GM19397 (cell line): ENCODE measurements at regions not wholly inside any gene's neighbourhood (a gene's known extent, or its start where the extent isn't known, plus 50 kb on each side); places are given as distances from the start of the nearest gene placed in this dataset.

Source experiments
- ATAC-seq: cut with Tn5 transposase; IDR thresholded peaks from one replicate; pipeline ENCODE4 v1.9.1; 2021; ENCODE audit warnings: mild to moderate bottlenecking, moderate library complexity; ENCODE audit not compliant: unreplicated experiment

DNA sequence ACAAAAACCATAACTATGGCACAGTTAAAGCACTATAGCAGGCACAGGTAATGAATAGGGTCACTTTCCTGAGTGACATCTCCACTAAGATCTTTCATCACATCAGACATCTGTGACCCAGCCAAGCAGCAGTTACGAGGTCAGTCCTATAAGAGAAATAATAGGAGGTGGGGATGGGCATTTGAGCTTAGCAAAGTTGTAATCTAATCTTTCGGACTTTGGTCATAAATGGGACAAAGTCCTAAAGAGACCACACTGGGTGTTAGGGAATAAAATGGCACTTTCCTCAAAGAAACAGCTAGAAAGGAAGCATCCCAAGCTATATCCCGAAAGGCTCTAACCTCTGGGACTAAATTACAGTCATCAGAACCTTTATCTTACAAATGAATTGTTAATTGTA lies 432.2 kb downstream of the PIK3R1 start:
- no peak for ATAC-seq

DNA sequence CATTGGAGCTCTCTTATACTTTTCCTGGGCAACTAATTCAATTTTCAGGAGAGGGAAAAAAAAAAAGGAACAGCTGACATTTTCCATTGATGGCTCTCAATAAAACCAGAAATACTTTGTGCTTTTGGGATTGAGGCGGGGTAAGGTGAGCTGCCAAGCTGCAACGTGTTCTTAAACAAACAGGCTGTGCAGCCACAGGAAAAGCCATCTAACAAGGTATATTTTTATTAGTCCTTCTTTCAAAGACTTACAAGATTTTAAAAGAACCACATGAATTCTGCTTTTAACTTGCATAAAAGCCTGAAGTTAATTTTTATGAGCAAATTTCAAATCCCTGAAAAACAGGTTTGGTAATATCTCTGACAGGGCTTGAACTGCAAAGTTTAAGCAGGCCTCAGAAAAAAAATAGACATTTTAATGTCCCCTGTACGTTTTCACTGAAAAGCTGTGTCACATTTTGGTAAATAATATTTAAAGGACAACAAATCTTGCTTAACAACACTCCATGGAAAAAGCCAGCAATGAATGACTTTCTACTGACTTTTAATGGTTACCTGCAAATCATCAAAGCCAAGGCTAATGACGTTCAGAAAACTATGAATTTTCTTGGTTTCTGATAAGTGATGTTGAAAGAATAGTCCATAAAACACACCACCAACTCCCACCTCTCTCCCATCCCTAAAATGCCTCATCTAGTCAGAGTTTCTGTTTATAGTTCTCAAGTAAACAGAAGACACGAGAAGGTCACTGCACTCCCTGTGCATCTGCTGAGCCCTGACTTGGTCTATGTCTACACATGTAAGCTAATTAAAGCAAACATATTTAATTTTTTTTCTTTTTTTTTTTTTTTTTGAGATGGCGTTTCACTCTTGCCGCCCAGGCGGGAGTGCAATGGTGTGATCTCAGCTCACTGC lies 433.6 kb downstream of the PIK3R1 start:
- no peak for ATAC-seq

DNA sequence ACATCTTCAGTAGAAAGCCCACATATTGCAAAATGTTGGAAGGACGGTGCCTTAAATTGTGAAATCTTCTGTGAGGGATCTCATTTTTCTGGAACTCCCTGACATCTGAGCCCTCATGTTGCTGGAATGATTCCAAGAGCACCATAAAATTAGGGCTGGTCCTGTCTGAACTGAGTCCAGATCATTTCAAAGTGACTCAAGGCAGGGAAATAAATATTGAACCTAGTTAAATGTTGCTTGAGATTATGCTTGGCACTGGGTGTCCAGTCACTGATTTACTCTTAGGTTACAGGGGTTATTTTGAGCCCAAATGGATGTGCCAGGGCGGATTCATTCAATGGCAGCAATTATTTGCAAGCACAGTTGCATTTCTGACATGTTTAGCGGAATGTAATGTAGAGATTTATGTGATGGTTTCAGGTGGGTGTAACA lies 437.0 kb downstream of the PIK3R1 start:
- no peak for ATAC-seq

DNA sequence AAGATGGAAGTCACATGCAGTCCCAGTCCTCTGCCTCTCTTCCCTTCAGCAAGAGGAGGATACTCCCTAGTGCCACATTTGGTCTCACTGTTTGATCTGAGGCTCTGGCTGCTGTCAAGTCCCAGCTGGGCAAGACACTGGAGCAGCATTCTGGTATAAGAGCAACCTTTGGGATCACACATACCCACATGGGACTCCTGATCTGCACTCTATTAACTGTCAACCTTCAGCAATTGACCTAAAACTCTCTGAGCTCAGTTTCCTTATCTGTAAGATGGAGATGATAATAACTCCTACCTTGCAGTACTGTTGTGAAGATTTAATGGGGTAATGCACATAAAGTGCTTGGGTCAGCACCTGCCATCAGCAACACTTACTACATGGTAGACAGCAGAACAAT lies 437.9 kb downstream of the PIK3R1 start:
- ATAC-seq = no peak

DNA sequence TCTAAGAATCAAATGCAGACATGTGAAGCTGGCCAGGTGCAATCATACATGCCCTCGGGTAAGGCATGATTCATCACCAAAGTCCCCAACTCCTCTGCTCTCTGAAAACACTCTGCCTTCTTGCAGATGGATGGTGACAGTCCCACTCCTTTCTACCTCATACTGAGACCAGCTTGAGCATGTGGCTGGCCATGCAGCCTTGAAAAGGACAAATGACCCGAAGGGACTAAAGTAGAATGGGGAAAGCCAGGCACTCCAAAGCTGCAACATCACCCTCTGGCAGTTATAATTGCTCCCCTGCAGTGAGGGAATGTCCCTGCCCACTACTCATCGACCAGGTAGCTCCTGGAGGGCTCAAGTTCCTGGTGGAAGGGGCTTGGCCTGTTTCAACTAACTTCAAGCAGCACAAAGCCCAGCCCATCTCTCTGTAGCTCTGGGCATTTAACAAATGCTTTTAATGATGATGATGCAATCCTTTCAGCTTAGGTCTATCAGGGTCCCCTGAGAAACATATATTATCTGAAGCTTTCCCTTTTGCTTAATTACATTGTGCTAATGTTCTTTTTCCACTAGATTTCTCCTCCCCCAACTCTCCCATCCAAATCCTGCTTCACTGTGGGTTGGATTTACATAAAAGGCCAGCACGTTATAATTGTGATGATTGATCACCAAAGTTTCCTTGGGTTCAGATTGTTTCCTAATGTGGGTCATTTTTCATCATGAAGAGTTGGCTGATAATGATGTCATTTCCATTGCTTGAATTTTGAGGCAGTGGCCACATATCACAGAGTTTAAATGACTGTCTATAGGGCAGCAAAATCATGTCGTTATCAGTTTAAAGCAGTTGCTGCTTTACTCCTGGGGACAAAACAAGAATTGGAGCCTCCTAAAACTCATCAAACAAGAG lies 436.5 kb upstream of the SLC30A5 start:
- no peak for ATAC-seq

DNA sequence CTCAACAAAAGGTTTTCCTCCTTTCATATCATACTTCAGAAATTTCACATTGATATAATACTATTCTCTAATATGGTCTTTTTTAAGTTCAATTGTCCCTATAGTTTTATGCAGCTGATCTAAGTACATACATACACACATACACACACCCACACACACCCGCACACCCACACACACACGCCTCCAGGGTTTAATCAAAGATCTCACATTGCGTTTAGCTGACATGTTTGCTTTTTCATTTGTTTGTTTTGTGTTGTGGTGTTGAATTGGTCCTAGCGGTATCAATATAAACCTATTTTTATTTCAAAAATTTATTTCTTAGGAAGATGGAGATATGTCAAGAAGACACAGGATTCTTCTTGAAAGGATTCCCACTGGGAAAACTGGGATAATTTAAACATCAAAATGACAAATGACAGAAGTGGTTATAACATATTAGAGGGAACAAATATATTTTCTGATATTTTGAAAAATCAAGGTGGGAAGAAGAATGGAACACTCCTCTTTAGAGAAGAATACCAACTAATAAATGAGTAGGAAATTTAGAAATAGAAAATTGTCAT lies 434.9 kb upstream of the SLC30A5 start:
- ATAC-seq = no peak

DNA sequence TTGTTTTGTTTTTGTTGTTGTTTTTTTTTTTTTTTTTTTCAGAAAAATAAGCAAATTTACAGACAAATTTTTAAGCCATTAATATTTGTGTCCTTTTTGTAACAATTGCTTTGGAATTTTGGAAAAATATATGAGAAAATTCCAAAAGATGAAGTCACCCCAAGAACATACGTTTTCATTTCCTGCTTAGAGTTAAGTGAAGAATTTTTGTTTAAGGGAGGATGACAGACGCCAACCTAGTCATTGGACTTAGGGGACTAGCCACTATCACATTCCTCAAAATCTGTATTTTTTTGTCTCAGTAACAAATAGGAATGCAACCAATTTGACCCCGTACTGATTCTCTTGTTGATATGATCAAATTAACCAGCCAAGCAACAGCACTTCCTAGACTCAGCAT lies 433.9 kb upstream of the SLC30A5 start:
- ATAC-seq = no peak

DNA sequence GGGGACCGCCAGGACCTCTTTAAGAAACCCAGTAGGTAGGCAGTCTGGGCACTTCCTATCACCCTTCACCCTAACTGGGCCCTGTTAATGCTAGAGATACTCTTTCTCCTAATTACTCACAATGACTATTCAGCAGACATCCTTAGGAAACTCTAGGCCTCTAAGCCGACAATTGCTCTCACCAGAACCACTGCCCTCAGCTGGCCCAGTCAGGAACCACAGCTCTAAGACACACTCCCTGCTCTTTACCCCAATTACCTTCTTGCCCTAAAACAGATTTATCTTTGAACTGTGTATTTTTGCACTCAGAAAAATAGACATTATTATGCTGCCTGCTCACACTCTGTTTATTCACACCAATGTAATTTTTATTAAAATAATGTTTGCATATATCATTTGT lies 432.6 kb upstream of the SLC30A5 start:
- no peak for ATAC-seq

DNA sequence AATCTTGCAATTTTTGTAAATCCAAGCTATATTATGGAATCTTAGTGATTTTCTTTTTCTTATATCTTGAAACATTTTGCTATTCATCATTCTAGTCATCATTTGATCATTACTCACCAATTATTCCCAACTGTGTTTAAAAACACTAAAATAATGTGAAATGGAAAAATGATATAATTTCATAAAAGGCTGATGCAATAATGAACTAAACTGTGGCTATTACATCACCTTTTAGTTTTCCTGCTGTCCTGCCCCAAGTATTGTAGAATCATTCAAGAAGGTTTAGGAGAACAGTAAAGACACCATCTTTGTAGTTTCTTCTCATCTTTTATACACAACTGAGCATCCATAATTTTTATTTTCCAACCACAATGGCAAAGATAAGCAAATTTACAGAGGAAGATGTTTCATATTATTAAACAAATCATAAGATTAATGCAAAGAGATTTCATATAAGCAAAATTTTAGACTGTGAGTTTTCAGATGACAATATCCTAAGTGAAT lies 431.0 kb upstream of the SLC30A5 start:
- ATAC-seq = no peak

DNA sequence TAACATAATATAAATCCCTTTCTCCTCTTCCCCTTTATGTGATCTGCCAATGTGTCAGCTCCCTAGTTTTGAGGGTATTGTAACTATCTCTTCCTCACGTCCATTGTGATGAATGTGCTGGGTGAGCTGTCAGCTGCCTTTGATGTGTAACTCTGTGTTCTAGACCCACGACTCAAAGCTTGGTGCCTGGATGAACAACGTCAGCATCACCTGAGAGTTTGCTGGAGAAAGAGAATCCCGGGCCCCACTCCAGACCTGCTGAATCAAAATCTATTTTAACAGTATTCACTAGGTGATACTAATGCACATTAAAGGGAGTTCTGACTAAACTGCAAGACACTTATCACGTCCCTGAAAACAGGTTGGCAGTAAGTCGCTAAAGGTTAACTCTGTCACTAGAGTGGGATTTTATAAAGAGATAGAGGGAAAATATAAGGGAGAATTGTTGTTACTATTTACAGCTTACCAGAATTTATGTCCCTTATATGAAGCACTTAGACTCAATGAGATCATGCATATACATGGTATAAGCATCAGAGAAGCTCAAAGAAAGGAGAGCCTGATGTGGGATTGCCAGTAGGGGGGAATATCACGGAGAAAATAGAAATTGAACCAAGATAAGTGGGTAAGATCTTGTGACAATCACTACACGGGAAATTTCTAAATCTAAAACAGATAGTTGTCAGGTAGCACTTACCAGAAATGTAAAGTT lies 423.8 kb upstream of the SLC30A5 start:
- no peak for ATAC-seq

DNA sequence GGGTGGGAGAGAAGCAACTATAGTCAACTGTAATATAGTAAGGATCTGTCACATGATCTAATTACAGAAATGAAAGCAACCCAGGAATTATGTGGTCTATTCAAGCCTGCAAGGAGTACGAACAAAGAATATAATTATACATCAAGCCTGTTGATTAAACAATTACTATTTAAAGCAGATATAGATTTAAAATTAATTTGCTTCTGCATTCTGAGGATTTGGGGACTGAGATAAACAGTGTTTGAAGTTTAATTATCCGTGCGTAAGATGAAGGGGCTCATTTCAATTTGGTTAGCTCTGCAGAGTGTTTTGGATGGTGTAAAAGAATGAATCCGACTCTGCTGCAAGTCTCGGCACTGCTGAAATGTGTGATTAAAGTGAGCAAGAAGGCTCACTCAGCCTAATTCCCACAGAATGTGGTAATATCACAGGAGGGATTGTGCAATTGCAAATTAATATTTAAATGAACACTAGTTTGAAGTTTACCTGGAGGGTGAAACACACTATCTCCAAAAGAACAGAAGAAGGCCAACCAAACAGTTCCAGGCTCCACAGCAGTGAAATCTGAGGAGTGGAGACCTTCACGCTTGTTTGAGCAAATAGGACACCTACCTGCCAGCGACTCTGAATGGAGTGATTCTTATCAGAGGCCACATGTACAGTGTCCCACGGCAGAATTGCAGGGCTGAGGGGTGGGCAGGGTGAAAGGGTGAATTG lies 420.6 kb upstream of the SLC30A5 start:
- ATAC-seq = no peak

DNA sequence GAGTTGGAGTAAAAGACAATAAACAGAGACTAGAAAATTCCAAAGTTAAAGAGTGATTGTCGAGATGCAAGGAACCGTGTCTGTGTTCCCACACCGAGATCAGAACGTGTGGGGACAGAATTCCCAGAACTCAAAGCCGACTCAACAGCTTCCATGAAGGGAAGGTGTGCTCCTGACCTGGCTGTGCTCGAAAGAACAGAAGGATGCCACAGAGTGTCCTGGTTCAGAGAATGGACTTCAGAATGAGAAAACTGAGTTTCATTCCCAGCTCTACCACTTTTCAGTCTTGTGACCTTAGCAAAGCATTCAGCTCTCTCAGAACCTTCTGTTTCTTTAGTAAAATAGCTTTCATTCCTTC lies 420.0 kb upstream of the SLC30A5 start:
- ATAC-seq = no peak

DNA sequence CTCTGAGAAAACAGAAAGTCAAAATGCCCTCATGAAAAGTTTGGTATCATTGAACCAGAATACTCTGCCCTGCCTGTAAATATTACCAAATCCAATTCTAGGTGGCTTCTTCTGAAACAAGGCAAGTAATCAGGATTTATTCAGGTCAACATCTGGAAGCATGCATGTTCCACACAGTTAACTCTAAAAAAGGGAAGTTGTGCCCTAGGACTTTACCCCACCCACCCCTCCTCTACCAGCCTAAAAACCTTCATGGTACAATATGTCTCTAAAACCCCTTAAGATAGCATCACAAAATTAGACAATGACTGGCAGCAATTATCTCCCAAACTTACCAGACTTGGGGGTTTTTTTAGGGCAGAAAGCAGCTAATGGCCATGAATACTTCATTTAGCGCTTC lies 414.8 kb upstream of the SLC30A5 start:
- no peak for ATAC-seq

DNA sequence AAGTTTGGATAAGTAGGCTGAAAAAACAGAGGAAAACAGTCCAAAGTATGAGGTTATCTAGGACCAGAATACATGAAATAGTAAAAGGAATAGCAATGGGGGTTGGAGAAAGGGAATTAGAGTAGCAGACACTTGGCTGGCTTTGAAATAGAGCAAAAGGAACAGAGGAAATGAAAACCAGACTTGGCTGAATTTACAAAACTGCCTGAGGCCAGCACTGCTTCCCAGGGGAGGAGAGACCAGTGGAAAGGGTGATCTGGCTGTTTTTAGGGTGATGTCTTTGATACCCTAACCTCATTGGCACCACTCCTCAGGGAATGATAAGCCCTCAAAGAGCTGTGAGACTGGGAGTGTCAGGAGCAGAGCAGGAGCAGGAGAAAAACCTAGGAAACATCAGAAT lies 413.4 kb upstream of the SLC30A5 start:
- no peak for ATAC-seq

DNA sequence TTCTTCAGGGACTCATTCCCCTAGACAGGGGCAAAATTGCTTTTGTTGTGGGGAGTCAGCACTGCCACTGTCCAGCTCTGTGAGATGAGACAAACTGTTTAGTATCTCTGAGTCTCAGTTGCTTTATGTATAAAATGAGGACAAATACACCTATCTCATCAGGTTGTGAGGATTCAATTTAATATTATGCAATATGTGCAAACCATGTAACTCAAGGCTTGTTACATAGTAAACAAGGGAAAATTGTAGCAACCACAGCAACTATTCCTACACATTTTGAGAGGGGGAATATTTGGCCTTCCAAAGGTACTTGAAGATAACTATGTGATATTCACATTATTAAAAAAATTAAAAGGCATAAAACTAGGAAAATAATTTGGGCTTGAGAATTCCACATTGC lies 411.9 kb upstream of the SLC30A5 start:
- ATAC-seq = no peak

DNA sequence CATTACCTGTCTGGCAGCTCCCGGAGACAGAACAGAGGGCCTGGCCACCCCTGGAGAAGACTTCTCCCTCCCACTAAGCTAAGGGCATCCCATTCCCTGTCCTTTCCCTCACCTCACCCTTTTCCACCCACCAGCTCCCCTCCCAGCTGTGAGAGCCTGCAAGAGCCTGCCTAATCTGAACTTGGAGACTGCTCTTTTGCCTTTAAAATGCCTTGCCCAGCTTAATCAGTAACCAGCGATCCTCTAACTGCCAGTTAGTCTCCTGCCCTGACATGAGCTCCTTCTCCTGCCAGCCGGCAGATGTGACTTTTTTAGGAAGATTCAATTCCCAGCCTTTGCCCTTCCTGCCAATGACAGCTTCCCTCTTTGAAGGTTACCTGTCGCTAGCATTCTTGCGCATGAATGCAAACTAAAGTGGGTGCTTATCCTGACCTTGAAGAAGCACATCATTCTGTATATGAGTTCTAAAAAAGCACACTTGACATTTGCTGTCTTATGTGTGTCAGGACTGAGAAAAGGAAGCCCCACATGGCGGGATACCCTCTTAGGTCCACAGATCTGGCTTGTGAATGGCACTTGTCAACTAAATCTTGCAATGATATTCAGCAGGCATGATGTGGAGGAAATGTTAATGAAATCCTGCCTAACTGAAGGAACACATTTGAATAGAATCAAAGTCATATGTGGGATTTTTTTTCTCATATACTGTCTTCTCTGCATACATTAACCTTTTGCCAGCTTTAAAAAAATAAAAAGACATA lies 411.2 kb upstream of the SLC30A5 start:
- ATAC-seq = no peak

DNA sequence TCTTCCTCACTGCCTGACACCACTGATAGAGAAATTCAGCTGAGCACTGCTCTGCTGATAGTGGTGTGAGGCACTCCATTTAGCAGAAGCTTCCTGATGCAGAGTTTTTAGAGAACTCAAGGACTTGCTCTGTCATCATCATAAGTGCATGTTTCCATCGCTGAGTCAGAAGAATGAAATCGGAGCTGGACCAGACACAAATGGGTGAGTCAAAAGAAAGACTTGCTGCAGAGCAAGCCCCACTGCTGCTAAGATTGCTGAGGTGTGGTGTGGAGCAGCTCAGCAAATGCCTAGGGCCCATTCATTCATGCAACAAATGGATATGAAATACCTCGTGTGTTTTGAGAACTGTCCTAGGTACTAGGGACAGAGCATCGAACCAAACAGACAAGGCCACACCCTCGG lies 410.2 kb upstream of the SLC30A5 start:
- no peak for ATAC-seq

DNA sequence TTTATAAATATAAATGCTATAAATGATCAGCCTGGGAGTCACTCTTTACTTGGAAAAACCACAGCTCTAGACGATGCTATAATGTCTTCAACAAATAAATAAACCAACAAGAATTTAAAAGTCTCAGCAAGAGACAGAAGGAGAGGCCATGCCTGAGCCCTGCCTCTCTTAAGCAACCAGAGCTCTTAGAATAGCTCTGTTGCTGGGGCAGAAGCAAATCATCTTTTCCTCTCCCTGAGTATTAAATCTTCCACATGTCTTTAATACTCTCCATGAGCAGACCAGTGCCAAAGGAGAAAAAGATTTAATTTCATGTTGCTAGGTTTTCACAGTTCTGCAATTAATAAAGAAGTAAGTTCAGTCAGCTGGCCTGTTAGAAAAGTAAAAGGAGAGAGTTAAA lies 408.0 kb upstream of the SLC30A5 start:
- no peak for ATAC-seq

DNA sequence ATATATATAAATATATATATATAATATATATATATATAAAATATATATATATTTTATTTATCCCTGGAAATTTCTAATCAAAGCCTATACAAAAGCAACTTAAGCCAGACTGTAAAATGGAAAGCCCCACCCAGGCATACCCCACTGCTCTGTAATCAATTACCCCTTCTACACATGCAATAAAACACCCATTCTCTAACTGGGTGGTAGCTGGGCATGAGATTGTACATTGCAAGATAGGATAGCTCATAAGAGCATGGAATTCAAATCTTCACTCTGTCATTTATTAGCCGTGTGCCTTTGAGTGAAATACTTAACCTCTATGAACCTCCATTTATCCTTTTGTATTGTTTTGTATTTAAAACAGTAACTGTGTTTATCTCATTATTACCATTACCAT lies 405.3 kb upstream of the SLC30A5 start:
- no peak for ATAC-seq
